PC-9 (cell line): ENCODE measurements at regions not wholly inside any gene's neighbourhood (a gene's known extent, or its start where the extent isn't known, plus 50 kb on each side); places are given as distances from the start of the nearest gene placed in this dataset.

Experiments
- EZH2 ChIP-seq: fragments of 200-600 bp; sonication (generic); IDR thresholded peaks from 2 replicates; pipeline ENCODE4 v1.8.0; 2017; ENCODE audit warnings: antibody characterized with exemption, low read depth
- TF ChIP-seq, protein P1 (sequence below): fragments of 200-600 bp; sonication (generic); conservative IDR thresholded peaks from 2 replicates; pipeline ENCODE4 v1.6.1; 2017; ENCODE audit warnings: mixed run types, antibody characterized with exemption, mild to moderate bottlenecking, moderate library complexity

DNA sequence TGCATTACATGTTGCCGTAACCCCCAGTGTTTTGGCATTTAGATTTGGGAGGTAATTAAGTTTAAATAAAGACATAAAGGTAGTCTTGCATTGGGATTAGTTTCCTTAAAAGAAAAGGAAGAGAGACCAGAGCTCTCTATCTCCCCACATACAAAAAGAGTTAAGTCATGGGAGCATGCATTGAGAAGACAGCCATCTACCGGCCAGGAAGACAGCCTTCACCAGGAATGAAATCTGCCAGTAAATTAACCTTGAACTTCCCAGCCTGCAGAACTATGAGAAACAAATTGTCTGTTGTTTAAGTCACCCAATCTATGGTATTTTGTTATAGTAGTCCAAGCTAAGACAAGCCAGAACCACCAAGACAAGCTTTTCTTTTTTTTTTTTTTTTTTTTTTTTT lies 567.0 kb upstream of the CDH18 start:
- TF ChIP-seq, protein P1, sequence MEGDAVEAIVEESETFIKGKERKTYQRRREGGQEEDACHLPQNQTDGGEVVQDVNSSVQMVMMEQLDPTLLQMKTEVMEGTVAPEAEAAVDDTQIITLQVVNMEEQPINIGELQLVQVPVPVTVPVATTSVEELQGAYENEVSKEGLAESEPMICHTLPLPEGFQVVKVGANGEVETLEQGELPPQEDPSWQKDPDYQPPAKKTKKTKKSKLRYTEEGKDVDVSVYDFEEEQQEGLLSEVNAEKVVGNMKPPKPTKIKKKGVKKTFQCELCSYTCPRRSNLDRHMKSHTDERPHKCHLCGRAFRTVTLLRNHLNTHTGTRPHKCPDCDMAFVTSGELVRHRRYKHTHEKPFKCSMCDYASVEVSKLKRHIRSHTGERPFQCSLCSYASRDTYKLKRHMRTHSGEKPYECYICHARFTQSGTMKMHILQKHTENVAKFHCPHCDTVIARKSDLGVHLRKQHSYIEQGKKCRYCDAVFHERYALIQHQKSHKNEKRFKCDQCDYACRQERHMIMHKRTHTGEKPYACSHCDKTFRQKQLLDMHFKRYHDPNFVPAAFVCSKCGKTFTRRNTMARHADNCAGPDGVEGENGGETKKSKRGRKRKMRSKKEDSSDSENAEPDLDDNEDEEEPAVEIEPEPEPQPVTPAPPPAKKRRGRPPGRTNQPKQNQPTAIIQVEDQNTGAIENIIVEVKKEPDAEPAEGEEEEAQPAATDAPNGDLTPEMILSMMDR = no peak; the same call in 1 of the 2 replicates
- no peak for TF ChIP-seq EZH2
